RPMI7951 (cell line): ENCODE measurements at regions not wholly inside any gene's neighbourhood (a gene's known extent, or its start where the extent isn't known, plus 50 kb on each side); places are given as distances from the start of the nearest gene placed in this dataset.

ENCODE experiments used
- DNase-seq: peaks from one replicate; pipeline ENCODE4 v3.0.0-alpha.2; 2012; ENCODE audit warnings: low read depth

DNA sequence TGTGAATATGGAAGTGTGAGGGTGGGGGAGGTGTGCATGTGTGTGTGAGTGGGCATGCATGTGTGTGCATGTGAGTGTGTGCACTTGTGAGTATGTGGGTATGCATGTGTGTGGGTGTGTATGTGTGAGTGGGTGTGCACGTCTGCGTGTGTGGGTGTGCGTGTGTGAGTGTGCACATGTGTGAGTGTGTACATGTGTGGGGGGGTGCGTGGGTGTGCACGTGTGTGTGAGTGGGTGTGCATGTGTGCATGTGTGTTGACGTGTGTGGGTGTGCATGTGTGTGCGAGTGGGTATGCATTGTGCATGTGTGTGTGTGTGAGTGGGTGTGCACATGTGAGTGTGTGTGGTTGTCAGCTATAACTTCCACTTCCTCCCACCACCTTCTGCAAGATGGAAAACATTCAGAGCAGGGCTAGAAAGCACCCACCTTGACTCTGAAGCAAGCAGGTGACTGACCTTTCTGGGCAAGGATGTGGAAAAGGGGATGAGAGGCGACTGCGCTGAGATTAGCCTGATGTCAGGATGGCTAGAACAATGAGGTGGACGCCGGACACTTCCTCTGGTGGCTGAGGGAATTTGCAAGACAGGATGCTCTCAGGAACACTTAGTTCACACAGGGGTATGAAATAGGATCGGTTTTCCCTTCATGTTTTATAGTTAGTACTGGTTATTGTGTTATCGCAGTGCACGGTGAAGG lies 103.6 kb downstream of the ACKR3 start:
- DNase-seq = no peak

DNA sequence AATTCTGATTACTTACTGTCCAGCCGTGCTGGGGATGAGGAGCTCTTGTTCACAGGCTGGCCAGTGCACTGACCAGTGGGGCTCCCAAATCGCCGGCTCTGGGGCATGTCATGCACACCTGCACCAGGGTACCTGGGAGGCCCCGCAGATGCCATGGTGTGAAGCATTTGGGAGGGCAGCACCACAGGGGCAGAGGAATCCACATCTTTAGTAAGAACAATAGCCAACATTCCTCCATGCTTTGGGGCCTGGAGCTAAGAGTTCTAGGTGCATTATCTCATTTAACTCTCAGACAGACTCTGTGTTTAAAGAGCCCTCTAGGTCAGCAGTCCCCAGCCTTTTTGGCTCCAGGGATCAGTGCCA lies 104.2 kb downstream of the ACKR3 start:
- no peak for DNase-seq

GRCh38 chr2:236674238-236674637 lies 104.6 kb downstream of the ACKR3 start:
- DNase-seq = no peak

- no peak for DNase-seq
Measured at GRCh38 chr2:236674646-236675045, 105.0 kb downstream of the ACKR3 start.

- DNase-seq = no peak
Measured at GRCh38 chr2:236675051-236675450, 105.4 kb downstream of the ACKR3 start.

DNA sequence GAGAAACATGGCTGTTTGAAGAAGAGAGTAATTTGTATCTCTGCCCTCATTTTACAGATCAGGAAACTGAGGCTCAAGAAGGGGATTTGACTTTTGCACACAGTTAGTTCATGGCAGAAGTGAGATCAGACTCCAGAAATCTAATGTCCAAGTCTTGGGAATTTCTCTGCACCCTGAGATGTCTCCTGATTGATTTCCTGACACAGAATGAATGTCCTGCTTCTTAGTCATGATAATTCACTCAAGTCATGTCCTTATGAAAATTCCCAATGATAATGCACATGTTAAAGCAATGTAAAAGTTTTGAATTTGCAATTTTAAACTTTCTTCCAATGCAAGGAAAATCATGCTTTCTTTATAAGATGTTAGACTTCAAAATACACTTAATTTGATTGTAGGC lies 105.9 kb downstream of the ACKR3 start:
- DNase-seq = no peak

- DNase-seq = peak; percentile 50
Measured at GRCh38 chr2:236676136-236676873, 106.7 kb downstream of the ACKR3 start.

DNA sequence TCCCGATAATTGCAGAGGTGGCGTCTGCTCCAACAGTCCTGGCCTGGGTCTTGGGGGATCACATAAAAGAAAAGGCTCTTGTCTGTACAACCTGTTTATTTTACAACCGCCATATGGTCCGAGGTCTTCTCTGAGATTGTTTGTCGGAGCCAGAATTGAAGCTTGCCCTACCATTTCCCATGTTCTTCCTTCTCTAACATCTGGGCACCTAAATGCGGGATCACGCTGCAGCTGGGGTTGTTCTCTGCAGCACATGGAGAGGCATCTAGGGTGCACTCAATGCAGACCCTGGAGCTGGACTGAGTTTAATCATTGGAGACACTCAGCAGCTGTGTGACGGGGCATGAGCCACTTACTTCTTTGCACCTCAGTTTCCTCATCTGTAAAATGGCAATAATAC lies 107.7 kb downstream of the ACKR3 start:
- no peak for DNase-seq

GRCh38 chr2:236678307-236678975 lies 108.8 kb downstream of the ACKR3 start:
- no peak for DNase-seq

DNA sequence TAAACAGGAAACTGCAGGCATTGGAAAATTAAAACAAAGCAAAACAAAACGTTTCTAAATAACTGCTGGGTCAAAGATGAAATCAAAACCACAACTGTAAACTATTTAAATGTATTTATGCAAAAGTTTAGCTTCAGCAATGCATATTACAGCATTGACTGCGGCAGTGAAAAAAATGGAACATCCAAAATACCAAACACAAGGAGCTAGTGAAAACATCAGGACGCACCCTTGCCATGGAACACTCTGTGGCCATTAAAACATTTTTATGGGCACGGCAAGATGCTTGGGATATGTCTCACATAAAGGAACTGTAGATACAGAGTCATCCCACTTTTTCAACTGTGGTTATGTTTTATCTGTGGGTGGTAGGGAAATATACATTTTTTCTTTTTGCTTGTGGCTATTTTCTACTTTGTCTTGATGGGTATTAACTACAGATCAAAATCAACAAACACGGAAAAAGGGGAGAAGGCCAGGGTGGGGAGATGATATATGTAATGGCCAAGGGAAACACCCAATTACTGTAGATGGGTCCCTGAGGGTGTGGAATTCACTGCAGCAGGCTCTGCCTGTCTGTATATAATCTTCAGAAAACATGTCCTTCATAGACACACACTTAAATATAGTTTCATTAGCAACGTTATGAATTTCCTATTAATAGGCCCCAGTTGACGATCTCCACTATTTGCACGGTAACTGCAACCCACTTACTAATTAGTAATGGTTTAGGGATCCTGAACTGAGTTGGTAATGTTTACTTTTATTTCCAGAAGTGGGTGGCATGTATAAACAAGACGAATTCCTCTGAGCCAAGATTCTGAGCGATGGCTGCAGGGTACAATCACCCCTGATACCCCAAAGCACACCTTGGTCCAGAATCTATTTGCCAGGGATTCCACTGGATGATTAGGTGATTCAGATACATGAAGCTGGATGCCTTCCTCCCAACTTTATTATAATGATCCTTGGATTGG lies 110.5 kb downstream of the ACKR3 start:
- peak; percentile 76 for DNase-seq

DNA sequence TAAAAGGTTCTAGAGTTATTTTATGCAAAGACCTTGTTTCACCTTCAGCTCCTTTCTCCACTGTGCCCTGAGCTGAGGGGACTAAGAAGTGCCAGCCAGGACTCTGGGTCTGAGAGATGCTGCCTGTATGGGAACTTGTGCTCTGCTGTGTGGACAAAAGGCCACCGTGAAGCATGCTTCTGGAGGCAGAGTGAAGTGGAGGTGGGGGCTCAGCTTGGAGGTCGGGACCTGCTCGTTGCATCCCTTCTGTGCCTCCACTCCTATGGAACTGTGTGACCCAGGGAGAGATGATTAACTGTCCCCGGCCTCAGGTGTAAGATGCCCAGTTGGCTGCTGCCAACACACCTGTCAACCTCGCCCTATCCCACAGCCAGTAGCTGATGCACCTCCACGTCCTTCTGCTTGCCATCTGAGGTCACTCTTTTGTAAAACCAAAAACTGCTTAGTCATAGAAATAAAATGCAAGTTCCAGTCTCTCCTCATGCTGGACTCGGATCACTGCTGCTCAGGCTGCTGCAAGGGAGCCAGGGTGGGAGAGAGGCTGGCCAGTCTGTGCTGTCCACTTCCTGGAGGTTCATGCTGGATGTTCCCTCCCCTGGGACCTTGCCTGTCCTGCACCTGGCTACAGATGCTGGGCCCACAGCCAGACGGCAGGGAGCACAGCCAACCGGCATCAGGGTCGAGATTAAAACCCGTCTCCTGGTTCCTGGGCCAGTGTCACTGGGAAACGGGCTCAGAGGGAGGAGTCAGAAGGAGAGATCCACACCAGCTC lies 113.2 kb downstream of the ACKR3 start:
- DNase-seq = peak; percentile 68

- peak; percentile 24 for DNase-seq
Measured at GRCh38 chr2:236684504-236685256, 115.1 kb downstream of the ACKR3 start.

GRCh38 chr2:236685361-236685760 lies 115.7 kb downstream of the ACKR3 start:
- DNase-seq = no peak

- no peak for DNase-seq
Measured at GRCh38 chr2:236685979-236686520, 116.4 kb downstream of the ACKR3 start.

- DNase-seq = no peak
Measured at GRCh38 chr2:236686561-236686960, 116.9 kb downstream of the ACKR3 start.

DNA sequence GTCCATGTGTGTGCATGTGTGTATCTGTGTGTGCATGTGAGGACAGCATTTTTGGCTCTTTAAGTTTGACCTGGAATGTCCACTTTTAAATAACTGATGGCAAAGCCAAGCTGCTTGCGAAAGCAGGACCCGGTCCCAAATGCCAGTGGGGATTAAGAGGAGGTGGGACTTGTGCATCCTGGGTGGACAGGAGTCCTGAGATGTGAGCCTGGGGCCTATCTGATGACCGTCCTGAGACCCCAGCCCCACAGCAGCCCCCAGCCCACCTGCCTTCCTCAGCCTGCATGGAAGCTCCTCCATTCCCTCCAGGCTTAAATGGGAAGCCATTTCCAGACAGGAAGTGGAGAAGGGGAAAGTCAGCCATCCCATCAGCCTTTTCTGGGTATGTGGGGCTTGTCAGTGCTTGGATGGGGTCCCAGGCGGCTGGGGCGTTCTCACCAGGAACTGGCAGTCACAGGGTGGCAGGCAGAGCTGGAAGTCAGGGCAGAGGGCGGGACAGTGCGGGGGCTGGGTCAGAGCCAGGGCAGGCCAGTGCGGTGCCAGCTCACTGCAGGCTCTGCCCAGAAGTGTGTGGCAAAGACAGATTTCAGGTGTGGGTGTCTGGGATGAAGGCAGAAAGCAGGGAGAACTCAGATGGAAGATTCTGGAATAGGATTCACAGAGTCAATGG lies 117.8 kb downstream of the ACKR3 start:
- no peak for DNase-seq

GRCh38 chr2:236688157-236688556 lies 118.5 kb downstream of the ACKR3 start:
- DNase-seq = no peak

- DNase-seq = no peak
Measured at GRCh38 chr2:236688563-236689392, 119.2 kb downstream of the ACKR3 start.

- DNase-seq = no peak
Measured at GRCh38 chr2:236689393-236689700, 119.7 kb downstream of the ACKR3 start.
